NCI-H2227 (cell line): ENCODE measurements at regions not wholly inside any gene's neighbourhood (a gene's known extent, or its start where the extent isn't known, plus 50 kb on each side); places are given as distances from the start of the nearest gene placed in this dataset.
A peak's percentile ranks its signal among the peaks of the same experiment; 100 is the strongest.

ENCODE experiments used
- DNase-seq: peaks from one replicate; lab custom pipeline; 2025; ENCODE audit not compliant: unreplicated experiment; lab: John Stamatoyannopoulos, UW

GRCh38 chr4:123092586-123092985 lies 170.2 kb upstream of the NUDT6 start:
- DNase-seq, result no peak

- DNase-seq, result no peak
Observed at GRCh38 chr4:123093236-123093635, 170.8 kb upstream of the NUDT6 start.

GRCh38 chr4:123096038-123096437 lies 173.6 kb upstream of the NUDT6 start:
- no peak for DNase-seq

GRCh38 chr4:123102897-123103471 lies 180.6 kb upstream of the NUDT6 start:
- DNase-seq, result peak; percentile 27

DNA sequence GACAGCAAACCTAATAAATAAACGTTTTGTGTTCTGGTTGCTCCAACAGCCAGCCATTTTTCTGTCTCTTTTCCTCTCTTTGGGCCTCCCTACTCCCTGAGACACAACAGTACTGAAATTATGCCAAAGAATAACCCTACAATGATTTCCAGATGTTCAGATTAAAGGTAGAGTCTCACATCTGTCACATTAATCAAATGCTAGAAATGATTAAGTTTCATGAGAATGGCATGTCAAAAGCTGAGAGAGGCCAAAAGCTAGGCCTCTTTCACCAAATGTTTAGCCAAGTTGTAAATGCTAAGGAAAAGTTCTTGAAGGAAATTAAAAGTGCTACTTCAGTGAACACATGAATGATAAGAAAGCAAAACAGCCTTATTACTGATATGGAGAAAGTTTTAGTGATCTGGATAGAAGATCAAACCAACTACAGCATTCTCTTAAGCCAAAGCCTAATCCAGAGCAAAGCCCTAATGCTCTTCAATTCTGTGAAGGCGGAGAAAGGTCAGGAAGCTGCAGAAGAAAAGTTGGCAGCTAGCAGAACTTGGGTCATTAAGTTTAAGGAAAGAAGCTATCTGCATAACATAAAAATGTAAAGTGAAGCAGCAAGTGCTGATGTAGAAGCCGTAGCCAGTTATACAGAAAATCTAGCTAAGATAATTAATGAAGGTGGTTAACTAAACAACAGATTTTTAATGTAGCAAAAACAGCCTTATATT lies 182.1 kb upstream of the NUDT6 start:
- no peak for DNase-seq

GRCh38 chr4:123105026-123105420 lies 182.6 kb upstream of the NUDT6 start:
- no peak for DNase-seq

- no peak for DNase-seq
Observed at GRCh38 chr4:123106747-123107146, 184.3 kb upstream of the NUDT6 start.

DNA sequence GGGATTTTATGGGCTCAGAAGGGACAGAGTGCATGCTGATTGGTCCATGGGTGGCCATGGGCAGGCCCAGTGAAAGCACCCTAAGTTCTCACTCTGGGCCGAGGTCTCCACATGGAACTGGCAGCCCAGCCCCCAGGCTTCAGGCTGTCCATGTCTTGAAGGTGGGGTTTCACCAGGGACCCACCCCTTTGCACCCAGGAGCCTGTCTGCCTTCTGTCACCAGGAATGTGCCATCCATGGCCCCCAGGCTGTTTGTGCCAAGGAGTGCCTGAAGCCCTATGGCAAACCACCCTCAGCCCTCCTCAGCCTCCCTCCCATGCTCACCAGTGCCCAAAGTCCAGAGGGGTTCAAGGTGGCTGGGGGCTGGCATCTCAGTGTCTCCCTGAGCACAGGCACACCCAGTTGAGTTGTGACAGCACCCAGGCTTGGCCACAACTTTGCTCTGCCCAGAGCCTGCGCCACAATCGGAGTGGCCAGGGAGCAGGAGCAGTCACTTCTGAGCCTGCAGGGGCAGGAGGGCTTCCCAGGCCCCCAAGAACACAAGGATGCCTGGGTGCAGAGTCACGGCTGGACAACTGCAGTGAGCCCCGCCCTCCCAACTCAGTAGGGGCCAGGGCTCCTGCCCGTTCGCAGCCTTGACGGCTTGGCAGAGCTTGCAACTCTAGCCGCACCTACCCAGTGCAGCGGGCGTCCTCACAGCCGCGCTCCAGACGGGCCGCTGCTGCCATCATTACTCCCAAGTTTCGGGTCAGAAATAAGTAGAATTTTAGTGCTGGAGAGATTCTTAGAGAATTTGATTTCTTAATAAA lies 185.3 kb upstream of the NUDT6 start:
- DNase-seq, result no peak

DNA sequence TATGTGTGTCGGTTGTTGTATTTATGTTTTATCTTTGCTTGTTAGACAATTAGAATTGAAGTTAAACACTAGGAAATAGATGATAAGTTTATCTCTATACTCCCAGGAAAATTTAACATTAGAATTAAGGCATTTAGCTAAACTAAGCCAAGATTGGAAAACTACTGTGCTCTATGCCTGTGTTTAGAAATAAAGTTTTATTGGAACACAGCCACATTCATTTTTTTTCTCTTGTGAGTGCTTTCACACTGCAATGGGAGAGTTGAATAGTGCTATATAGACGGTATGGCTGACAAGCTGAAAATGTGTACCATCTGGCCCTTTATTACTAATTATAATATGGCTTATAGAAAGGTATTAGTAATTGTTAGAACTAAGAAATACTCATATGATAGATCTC lies 186.7 kb upstream of the NUDT6 start:
- no peak for DNase-seq

- no peak for DNase-seq
Observed at GRCh38 chr4:123110147-123110546, 187.8 kb upstream of the NUDT6 start.

DNA sequence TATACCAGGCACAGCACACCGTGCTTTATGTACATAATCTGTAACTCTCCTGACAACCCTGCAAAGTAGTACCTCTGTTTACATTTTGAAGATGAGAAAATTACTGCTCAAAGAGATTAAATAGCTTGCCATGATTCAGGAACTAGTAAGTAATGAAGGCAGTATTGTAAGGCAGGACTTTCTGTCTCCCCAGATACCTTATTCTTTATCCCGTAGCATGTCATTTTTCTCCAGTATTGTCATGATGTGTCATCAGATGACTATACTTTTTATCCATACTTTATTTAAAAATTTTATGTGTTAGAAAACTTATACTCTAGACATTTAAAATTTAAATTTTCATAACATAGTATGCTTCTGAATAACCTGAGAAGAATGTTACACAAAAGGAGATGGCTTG lies 188.3 kb upstream of the NUDT6 start:
- no peak for DNase-seq

DNA sequence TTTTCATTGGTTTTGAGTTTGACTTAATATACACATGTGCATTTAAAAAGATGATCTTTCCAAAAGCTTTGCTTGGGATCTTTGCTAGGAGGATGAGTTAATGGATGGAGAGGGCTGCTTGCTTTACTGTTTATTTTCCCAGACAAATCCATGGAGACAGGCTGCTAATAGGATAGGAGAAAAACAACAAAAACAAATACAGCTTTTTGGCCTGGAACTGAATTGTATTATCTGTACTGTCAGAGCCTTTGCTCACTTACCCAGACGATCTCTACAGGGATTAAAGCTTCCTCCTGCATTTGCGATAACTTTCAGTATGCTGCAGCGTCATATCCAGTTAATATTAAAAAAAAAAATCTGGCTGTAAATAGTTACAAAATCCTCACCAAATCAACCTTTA lies 190.8 kb upstream of the NUDT6 start:
- DNase-seq, result no peak

DNA sequence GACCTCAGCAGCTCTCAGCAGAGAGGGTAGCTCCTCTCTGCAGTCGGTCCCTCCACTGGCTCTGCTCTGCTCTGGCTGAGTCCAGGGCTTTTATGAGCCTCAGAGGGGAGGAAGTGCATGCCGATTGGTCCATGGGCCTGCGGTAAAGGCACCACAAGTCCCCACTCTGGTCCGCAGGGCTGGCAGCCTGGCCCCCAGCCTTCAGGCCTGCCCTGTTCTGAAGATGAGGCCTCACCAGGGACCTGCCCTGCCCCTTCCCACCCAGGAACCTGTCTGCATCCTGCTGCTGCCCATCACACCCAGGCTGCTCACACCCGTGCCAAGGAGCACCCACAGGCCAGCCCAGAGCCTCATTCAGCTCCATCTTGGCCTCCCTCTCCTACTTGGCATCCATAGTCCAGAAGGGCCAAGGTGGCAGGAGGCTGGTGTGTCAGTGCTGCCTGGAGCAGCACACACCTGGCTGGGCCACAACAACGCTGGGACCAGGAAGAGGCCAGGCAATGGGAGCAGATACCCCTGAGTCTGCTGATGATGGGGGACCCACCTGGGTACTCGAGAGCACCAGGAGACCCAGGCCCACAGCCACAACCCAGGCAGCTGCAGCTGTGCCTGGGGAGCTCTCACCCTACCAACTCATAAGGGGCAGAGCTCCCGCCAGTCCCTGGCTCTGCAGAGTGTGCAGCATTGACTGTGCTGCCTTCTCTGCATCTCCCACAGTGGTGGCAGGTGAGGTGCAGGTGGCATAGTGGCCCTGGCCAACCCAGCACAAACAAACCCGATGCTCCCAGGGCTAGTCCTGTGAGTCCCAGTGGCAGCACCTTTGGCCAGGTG lies 191.9 kb upstream of the NUDT6 start:
- no peak for DNase-seq

DNA sequence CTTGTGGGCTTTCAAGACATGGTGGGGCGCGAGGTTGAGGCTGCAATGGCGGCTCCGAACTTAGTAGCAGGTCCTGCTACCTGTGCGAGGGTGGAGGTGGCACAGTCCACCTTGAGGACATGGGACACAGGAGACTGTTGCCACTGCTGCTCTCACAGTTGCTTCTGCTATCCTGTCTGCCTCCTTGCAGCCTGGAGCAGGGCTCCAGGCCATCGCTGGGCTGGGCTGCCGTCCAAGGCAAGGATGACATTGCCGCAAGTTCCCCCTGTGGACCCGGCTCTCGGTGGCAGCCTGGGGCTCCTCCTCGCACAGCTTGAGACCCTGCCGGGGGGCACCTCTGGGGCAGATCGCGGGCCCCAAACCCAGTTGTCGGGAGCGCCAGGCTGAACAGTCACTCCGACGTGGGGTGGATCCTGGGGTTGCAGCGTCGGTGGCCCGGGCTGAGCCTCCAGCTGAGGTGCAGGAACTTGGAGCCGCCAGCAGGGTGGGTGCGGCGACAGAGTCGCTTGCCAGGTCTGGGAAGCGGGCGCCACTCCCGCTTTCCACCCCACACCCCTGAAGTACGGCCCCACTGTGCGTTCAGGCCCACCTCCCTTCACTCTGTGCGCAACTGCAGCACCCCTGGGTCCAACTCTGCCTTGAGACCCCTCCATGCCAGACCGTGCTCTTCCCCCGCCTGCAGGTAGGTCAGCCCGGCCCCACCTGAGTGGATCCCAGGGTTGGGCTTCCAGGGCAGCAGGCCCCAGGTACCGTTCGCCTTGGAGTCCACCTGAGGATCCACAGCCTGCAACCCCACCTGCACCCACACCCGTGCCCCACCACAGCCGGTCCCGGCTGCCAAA lies 192.7 kb upstream of the NUDT6 start:
- DNase-seq, result no peak

DNA sequence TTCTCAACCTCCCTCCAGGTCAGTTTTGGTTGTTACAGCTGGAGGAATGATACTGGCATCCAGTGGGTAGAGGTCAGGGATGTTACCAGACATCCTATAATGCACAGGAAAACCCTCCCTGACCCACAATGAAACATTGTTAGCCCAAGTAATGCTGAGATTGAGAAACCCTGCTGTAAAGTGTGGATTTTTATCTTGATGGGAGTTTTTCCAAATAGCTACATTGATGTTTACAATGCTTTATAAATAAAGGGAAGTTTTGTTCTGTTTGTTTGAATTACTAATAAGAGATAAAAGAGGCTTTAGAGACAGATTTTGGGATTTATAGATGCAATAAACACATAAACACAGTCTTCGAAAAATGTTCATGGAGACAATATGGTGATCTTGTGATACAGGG lies 194.0 kb upstream of the NUDT6 start:
- no peak for DNase-seq

DNA sequence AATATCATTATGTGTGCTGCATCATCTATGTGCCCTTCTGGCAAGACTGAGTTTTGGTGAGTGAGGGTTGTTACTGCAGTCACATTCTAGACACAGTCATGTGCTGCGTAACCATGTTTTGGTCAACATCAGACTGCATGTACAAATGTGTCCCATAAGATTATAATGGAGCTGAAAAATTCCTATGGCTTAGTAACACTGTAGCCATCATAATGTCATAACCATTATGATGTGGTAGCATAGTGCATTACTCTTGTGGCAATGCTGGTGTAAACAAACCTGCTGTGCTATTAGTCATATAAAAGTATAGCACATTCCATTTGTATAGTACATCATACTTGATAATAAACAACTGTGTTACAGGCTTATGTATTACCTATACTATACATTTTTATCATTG lies 198.1 kb upstream of the NUDT6 start:
- no peak for DNase-seq

- no peak for DNase-seq
Observed at GRCh38 chr4:123121241-123121907, 199.0 kb upstream of the NUDT6 start.

- no peak for DNase-seq
Observed at GRCh38 chr4:123125477-123125876, 203.1 kb upstream of the NUDT6 start.

GRCh38 chr4:123127218-123127617 lies 204.8 kb upstream of the NUDT6 start:
- DNase-seq, result no peak

DNA sequence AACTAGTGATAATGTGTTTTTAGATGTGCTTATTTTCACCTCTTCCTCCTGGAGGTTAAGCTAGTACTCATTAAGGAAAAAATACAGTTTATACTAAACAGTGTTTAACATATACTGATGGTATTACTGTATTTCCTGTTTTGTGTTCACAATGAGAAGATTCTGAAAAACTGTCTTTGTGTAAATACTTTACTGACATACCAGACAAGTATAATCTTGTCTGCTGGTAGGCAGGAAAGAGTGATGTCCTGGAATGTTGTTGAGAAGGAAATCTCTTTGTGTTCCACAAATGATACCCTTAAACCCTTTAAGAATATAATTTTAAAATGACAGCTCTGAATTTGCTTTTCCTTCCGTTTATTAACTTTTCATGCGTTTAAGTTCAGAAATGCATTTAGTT lies 205.5 kb upstream of the NUDT6 start:
- DNase-seq, result no peak
